Caco-2 (cell line): ENCODE measurements at regions not wholly inside any gene's neighbourhood (a gene's known extent, or its start where the extent isn't known, plus 50 kb on each side); places are given as distances from the start of the nearest gene placed in this dataset.

Experiments
- BruUV-seq: library from RNA; stranded (reverse); fragments of 400-500 nt; replicated peaks from 2 replicates; lab custom pipeline; 2021; lab: Mats Ljungman, UMichigan
- CTCF ChIA-PET: fragments of 300-600 bp; sonication (Branson Sonifier 250); formaldehyde crosslinking; loops from one replicate; lab custom pipeline; 2022; ENCODE audit warnings: antibody characterized with exemption; lab: Charles Lee
- POLR2A ChIA-PET: fragments of 300-600 bp; sonication (Branson Sonifier 250); formaldehyde crosslinking; loops from one replicate; lab custom pipeline; 2022; ENCODE audit warnings: antibody characterized with exemption; lab: Charles Lee
- DNase-seq, 2 experiments: peaks; one replicate each; pipeline versions ENCODE4 v3.0.0 to v3.0.0-alpha.2; 2020 to 2022
- H3K27me3 ChIP-seq: replicated peaks from 2 replicates; pipeline ENCODE4 v1.6.0; 2011; ENCODE audit warnings: low read length; ENCODE audit not compliant: control insufficient read depth, insufficient read depth
- H3K36me3 ChIP-seq: 2 replicates; pipeline ENCODE4 v1.5.1; 2011; ENCODE audit warnings: low read length; ENCODE audit not compliant: control insufficient read depth, insufficient read depth
- H3K4me1 ChIP-seq: fragments of 250-450 bp; sonication (Bioruptor Pico); 2 replicates; pipeline ENCODE4 v1.5.1; 2020; ENCODE audit warnings: mild to moderate bottlenecking
- H3K4me3 ChIP-seq: 2 replicates; pipeline ENCODE4 v1.5.1; 2011; ENCODE audit warnings: low read depth, mild to moderate bottlenecking, control low read depth, low read length
- H3K9me3 ChIP-seq: fragments of 250-450 bp; sonication (Bioruptor Pico); 2 replicates; pipeline ENCODE4 v1.5.1; 2020; ENCODE audit warnings: mild to moderate bottlenecking, moderate library complexity
- H3K27ac Mint-ChIP-seq: one replicate; pipeline ENCODE4 v1.8.0; 2022; ENCODE audit warnings: mixed read lengths; ENCODE audit not compliant: unreplicated experiment
- H3K27me3 Mint-ChIP-seq: one replicate; pipeline ENCODE4 v1.8.0; 2022; ENCODE audit warnings: mixed read lengths; ENCODE audit not compliant: insufficient read depth, unreplicated experiment
- H3K36me3 Mint-ChIP-seq: one replicate; pipeline ENCODE4 v1.8.0; 2022; ENCODE audit warnings: mild to moderate bottlenecking, mixed read lengths; ENCODE audit not compliant: insufficient read depth, unreplicated experiment
- H3K4me1 Mint-ChIP-seq: one replicate; pipeline ENCODE4 v1.8.0; 2022; ENCODE audit warnings: low read depth, mixed read lengths; ENCODE audit not compliant: unreplicated experiment
- H3K4me3 Mint-ChIP-seq: one replicate; pipeline ENCODE4 v1.8.0; 2022; ENCODE audit warnings: mild to moderate bottlenecking, moderate library complexity, mixed read lengths; ENCODE audit not compliant: unreplicated experiment
- H3K9me3 Mint-ChIP-seq: one replicate; pipeline ENCODE4 v1.8.0; 2022; ENCODE audit warnings: mixed read lengths; ENCODE audit not compliant: unreplicated experiment
- CTCF ChIP-seq, 2 experiments: fragments of 200-600 bp in 1 of 2; IDR thresholded peaks; 1 replicate in 1 of 2; 2 replicates in 1 of 2; pipeline versions ENCODE4 v1.5.1 to v1.8.0; 2011 to 2022; ENCODE audit warnings: antibody characterized with exemption in 1 of 2, control low read depth in 1 of 2, inconsistent platforms in 1 of 2, low read depth in 1 of 2, low read length in 1 of 2, mild to moderate bottlenecking in 1 of 2, moderate library complexity in 1 of 2; ENCODE audit not compliant: insufficient read depth in 1 of 2, severe bottlenecking in 1 of 2, unreplicated experiment in 1 of 2
- intact Hi-C: fragments of 100-400 bp; cut with micrococcal nuclease; formaldehyde crosslinking; loops from one replicate; pipeline ENCODE4 v1.10.0; 2022; ENCODE audit not compliant: unreplicated experiment

GRCh38 chr6:167467793-167468431, 143.0 kb downstream of the TTLL2 start:
- no peak for TF ChIP-seq CTCF (IDR thresholded peaks at IDR 0.05; ENCODE audit: insufficient read depth in 1 of 2, low read depth in 1 of 2, low read length in 1 of 2, severe bottlenecking in 1 of 2, unreplicated experiment in 1 of 2)
- H3K9me3 Mint-ChIP-seq: no peaks in the 10 kb centered on the region
- Histone ChIP-seq H3K36me3 (no peaks in the 10 kb centered on the region), H3K27me3 (no peaks in the 10 kb centered on the region), H3K4me1 (peaks cover 7% of the 10 kb centered on the region), H3K4me3 (no peak overlapping the region), H3K9me3 (no peaks in the 10 kb centered on the region)
- ChIA-PET POLR2A (no interaction called here), CTCF (no interaction called here)
- intact Hi-C loops: no loop called here
- H3K4me3 Mint-ChIP-seq: no peak overlapping the region
- no peak overlapping the region for H3K27ac Mint-ChIP-seq
- no peaks in the 10 kb centered on the region for H3K27me3 Mint-ChIP-seq
- H3K4me1 Mint-ChIP-seq: peaks cover 10% of the 10 kb centered on the region
- no TSS peak for BruUV-seq
- H3K36me3 Mint-ChIP-seq: no peaks in the 10 kb centered on the region
- DNase-seq: no peak

- no peaks in the 10 kb centered on the region for H3K36me3 ChIP-seq
- intact Hi-C loops: no loop called here
Measured at GRCh38 chr6:167469101-167469500, 144.2 kb downstream of the TTLL2 start.

GRCh38 chr6:167469672-167470071, 144.8 kb downstream of the TTLL2 start:
- Histone ChIP-seq H3K36me3 (no peaks in the 10 kb centered on the region), H3K4me3 (no peak overlapping the region), H3K9me3 (no peaks in the 10 kb centered on the region), H3K27me3 (no peaks in the 10 kb centered on the region), H3K4me1 (peaks cover 15% of the 10 kb centered on the region)
- BruUV-seq: no TSS peak
- CTCF ChIA-PET: no interaction called here
- no peak for DNase-seq
- Mint-ChIP-seq H3K9me3 (no peaks in the 10 kb centered on the region), H3K4me3 (no peak overlapping the region), H3K4me1 (peaks cover 16% of the 10 kb centered on the region), H3K27ac (no peak overlapping the region), H3K36me3 (no peaks in the 10 kb centered on the region), H3K27me3 (no peaks in the 10 kb centered on the region)
- POLR2A ChIA-PET: no interaction called here
- no peak for TF ChIP-seq CTCF (IDR thresholded peaks at IDR 0.05; ENCODE audit: insufficient read depth in 1 of 2, low read depth in 1 of 2, low read length in 1 of 2, severe bottlenecking in 1 of 2, unreplicated experiment in 1 of 2)
- intact Hi-C loops: no loop called here

More at GRCh38 chr6:167469101-167469500, 144.2 kb downstream of the TTLL2 start:
- POLR2A ChIA-PET: no interaction called here
- Mint-ChIP-seq H3K4me3 (no peak overlapping the region), H3K4me1 (peaks cover 16% of the 10 kb centered on the region), H3K27me3 (no peaks in the 10 kb centered on the region), H3K9me3 (no peaks in the 10 kb centered on the region), H3K36me3 (no peaks in the 10 kb centered on the region), H3K27ac (no peak overlapping the region)
- no peak for TF ChIP-seq CTCF (IDR thresholded peaks at IDR 0.05; ENCODE audit: insufficient read depth in 1 of 2, low read depth in 1 of 2, low read length in 1 of 2, severe bottlenecking in 1 of 2, unreplicated experiment in 1 of 2)
- Histone ChIP-seq H3K27me3 (no peaks in the 10 kb centered on the region), H3K4me3 (no peak overlapping the region), H3K4me1 (peaks cover 15% of the 10 kb centered on the region), H3K9me3 (no peaks in the 10 kb centered on the region)
- no peak for DNase-seq
- no TSS peak for BruUV-seq
- CTCF ChIA-PET: no interaction called here
